ENCODE measurements at regions not wholly inside any gene's neighbourhood (a gene's known extent, or its start where the extent isn't known, plus 50 kb on each side); places are given as distances from the start of the nearest gene placed in this dataset.

DNA sequence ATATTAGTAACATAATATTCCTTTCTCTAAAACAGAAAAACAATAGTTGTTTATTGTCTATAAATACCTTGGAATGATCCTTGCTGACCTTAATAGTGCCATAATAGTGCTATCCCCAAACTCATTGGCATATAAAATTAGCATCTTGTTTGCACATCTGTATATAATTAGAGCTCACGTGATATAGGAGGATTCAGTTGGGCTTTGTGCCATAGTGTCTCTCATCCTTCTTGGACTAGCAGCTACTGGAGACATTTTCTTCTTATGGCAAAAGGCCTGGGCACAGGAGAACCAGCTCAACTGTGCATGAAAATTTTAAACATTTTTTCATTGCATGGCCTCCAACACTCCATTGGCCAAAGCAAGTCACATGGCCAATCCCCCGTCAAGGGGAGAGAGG lies 342.5 kb downstream of the SPATA31D1 start:
- peaks cover 23% of the 10 kb centered on the region for H3K4me1 ChIP-seq (ENCODE audit: insufficient read depth, low read length)
- no peaks in the 10 kb centered on the region for H3K9me2 ChIP-seq (replicated peaks; ENCODE audit: low read length)
- no peak for ATAC-seq
- H3K9ac ChIP-seq (ENCODE audit: low read length), result no peak overlapping the region
- POLR2A ChIA-PET (ENCODE audit: unreplicated experiment), result no interaction called here
- H3K79me2 ChIP-seq (ENCODE audit: low read length), result no peaks in the 10 kb centered on the region
- H3K36me3 ChIP-seq (ENCODE audit: low read depth, low read length), result no peaks in the 10 kb centered on the region
- DNase-seq, result no peak
- BruUV-seq (replicated peaks), result no TSS peak
- H4K20me1 ChIP-seq (ENCODE audit: low read length), result no peaks in the 10 kb centered on the region
- CTCF ChIA-PET, result no interaction called here
- intact Hi-C loops (cut with micrococcal nuclease), result no loop called here
- no peak overlapping the region for H3K4me3 ChIP-seq (ENCODE audit: low read length)
- no peak overlapping the region for H2AFZ ChIP-seq (ENCODE audit: low read length)
- H3K4me2 ChIP-seq (ENCODE audit: low read length), result no peak overlapping the region
- TF ChIP-seq EZH2phosphoT487 (IDR thresholded peaks at IDR 0.05; ENCODE audit: borderline replicate concordance, low read length) (no peak), EZH2 (IDR thresholded peaks at IDR 0.05; ENCODE audit: low read length, unreplicated experiment) (no peak)
- TF ChIP-seq, protein P1, sequence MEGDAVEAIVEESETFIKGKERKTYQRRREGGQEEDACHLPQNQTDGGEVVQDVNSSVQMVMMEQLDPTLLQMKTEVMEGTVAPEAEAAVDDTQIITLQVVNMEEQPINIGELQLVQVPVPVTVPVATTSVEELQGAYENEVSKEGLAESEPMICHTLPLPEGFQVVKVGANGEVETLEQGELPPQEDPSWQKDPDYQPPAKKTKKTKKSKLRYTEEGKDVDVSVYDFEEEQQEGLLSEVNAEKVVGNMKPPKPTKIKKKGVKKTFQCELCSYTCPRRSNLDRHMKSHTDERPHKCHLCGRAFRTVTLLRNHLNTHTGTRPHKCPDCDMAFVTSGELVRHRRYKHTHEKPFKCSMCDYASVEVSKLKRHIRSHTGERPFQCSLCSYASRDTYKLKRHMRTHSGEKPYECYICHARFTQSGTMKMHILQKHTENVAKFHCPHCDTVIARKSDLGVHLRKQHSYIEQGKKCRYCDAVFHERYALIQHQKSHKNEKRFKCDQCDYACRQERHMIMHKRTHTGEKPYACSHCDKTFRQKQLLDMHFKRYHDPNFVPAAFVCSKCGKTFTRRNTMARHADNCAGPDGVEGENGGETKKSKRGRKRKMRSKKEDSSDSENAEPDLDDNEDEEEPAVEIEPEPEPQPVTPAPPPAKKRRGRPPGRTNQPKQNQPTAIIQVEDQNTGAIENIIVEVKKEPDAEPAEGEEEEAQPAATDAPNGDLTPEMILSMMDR (conservative IDR thresholded peaks at IDR 0.05; ENCODE audit: low read depth, low read length), result no peak
- H3K27ac ChIP-seq (ENCODE audit: low read length), result peak overlapping the region; percentile 76; the same call in 1 of the 2 replicates
- peaks cover 4% of the 10 kb centered on the region for H3F3A ChIP-seq (ENCODE audit: low read length, unreplicated experiment)
- H3K9me3 ChIP-seq (ENCODE audit: low read length), result no peaks in the 10 kb centered on the region
- H3K27me3 ChIP-seq (ENCODE audit: low read length), result no peaks in the 10 kb centered on the region

DNA sequence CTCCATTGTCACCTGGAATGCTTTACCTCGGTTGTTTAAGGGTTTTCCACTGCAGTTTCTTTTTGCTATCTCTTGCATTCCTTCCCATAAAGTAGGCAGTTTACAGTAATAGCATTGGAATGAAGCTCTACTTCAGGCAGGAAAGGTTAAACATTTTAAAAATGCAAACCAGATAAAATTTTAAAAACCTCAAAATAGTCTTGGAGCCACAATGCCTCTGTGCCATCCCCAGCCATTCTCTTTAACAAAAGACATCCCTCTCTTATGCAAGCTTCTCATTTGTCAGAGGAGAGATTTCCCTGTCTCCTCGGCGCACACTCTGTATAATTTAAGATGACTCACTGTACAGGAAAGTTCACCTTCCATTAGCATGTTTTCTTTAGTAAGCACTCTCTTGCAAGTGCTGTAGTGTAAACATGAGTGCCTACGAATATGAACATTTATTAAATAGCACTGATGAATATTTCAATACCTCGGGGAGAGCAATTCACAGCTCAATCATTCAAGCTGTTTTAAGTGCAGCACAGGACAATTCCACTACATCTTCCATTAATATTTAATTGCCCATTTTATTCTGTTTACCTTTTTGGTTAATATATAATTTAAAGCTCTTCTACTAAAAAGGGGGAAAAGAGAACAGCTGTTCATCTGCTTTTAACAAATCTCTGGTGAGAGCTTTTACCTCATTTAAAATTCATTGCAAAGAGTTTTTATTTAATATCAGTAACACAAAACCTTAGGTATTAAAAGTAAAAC lies 343.6 kb downstream of the SPATA31D1 start:
- ChIA-PET CTCF (no interaction called here), POLR2A (ENCODE audit: unreplicated experiment) (interaction anchor here (0.7 kb wide), 1 partner anchor 228 kb away, joined by 3 read pairs; no protein-coding TSS in a partner anchor)
- Histone ChIP-seq H3K4me2 (ENCODE audit: low read length) (peak overlapping the region; percentile 79), H3K79me2 (ENCODE audit: low read length) (no peaks in the 10 kb centered on the region), H3K36me3 (ENCODE audit: low read depth, low read length) (no peaks in the 10 kb centered on the region), H2AFZ (ENCODE audit: low read length) (peak overlapping the region; percentile 82), H3K27me3 (ENCODE audit: low read length) (no peaks in the 10 kb centered on the region), H3K9me2 (replicated peaks; ENCODE audit: low read length) (no peaks in the 10 kb centered on the region), H3K9ac (ENCODE audit: low read length) (no peak overlapping the region), H4K20me1 (ENCODE audit: low read length) (no peaks in the 10 kb centered on the region), H3F3A (ENCODE audit: low read length, unreplicated experiment) (peaks cover 4% of the 10 kb centered on the region), H3K9me3 (ENCODE audit: low read length) (no peaks in the 10 kb centered on the region), H3K27ac (ENCODE audit: low read length) (peak overlapping the region; percentile 76), H3K4me3 (ENCODE audit: low read length) (peak overlapping the region; percentile 48; the same call in 1 of the 2 replicates), H3K4me1 (ENCODE audit: insufficient read depth, low read length) (peaks cover 23% of the 10 kb centered on the region)
- BruUV-seq (replicated peaks), result no TSS peak
- ATAC-seq, result peak; percentile 42
- TF ChIP-seq EZH2phosphoT487 (IDR thresholded peaks at IDR 0.05; ENCODE audit: borderline replicate concordance, low read length), result no peak
- TF ChIP-seq EZH2 (IDR thresholded peaks at IDR 0.05; ENCODE audit: low read length, unreplicated experiment), result no peak
- TF ChIP-seq, protein P1 (conservative IDR thresholded peaks at IDR 0.05; ENCODE audit: low read depth, low read length), result no peak
- peak; percentile 75 for DNase-seq
- intact Hi-C loops (cut with micrococcal nuclease), result no loop called here

DNA sequence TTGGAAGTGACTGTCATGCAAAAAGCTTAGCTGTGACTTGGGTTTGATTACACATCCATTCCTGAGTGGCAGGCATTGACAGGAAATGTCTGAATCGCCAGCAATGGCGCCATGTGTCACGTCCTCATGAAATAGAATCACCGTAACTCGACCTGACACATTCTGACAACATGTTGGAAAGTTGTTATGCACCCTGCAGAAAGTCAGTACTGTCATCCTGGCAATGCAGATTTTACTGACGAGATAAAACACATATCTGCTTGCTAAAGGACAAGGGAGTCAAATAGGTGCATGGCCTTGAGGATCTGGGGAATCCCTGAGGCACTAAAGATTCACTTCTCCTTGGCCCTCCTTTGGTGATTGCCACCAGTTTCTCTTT lies 344.2 kb downstream of the SPATA31D1 start:
- peak overlapping the region; percentile 79 for H3K4me2 ChIP-seq (ENCODE audit: low read length)
- peaks cover 4% of the 10 kb centered on the region for H3F3A ChIP-seq (ENCODE audit: low read length, unreplicated experiment)
- ATAC-seq, result no peak
- H3K36me3 ChIP-seq (ENCODE audit: low read depth, low read length), result no peaks in the 10 kb centered on the region
- peak overlapping the region; percentile 76 for H3K27ac ChIP-seq (ENCODE audit: low read length)
- H3K4me1 ChIP-seq (ENCODE audit: insufficient read depth, low read length), result peaks cover 23% of the 10 kb centered on the region
- CTCF ChIA-PET, result no interaction called here
- H3K79me2 ChIP-seq (ENCODE audit: low read length), result no peaks in the 10 kb centered on the region
- TF ChIP-seq EZH2phosphoT487 (IDR thresholded peaks at IDR 0.05; ENCODE audit: borderline replicate concordance, low read length) (no peak), EZH2 (IDR thresholded peaks at IDR 0.05; ENCODE audit: low read length, unreplicated experiment) (no peak)
- TF ChIP-seq, protein P1 (conservative IDR thresholded peaks at IDR 0.05; ENCODE audit: low read depth, low read length), result no peak
- intact Hi-C loops (cut with micrococcal nuclease), result no loop called here
- H3K27me3 ChIP-seq (ENCODE audit: low read length), result no peaks in the 10 kb centered on the region
- POLR2A ChIA-PET (ENCODE audit: unreplicated experiment), result no interaction called here
- H3K4me3 ChIP-seq (ENCODE audit: low read length), result peak overlapping the region; percentile 48; the same call in 1 of the 2 replicates
- no peaks in the 10 kb centered on the region for H3K9me3 ChIP-seq (ENCODE audit: low read length)
- no TSS peak for BruUV-seq (replicated peaks)
- DNase-seq, result peak; percentile 46
- no peaks in the 10 kb centered on the region for H3K9me2 ChIP-seq (replicated peaks; ENCODE audit: low read length)
- no peak overlapping the region for H3K9ac ChIP-seq (ENCODE audit: low read length)
- peak overlapping the region; percentile 39 for H2AFZ ChIP-seq (ENCODE audit: low read length)
- H4K20me1 ChIP-seq (ENCODE audit: low read length), result no peaks in the 10 kb centered on the region

Data from PC-3 (cell line).